ENCODE measurements at regions not wholly inside any gene's neighbourhood (a gene's known extent, or its start where the extent isn't known, plus 50 kb on each side); places are given as distances from the start of the nearest gene placed in this dataset.

GRCh38 chr1:4974981-4975685, 320.7 kb downstream of the AJAP1 start:
- TF ChIP-seq TAF1 (IDR thresholded peaks at IDR 0.05; ENCODE audit: low read depth) (no peak), YY1 (IDR thresholded peaks at IDR 0.05; ENCODE audit: low read depth) (no peak), REST (IDR thresholded peaks at IDR 0.05; ENCODE audit: low read depth) (no peak), EP300 (IDR thresholded peaks at IDR 0.05; ENCODE audit: borderline replicate concordance) (no peak), NFIC (IDR thresholded peaks at IDR 0.05) (no peak), CREB1 (IDR thresholded peaks at IDR 0.05; ENCODE audit: low read depth) (no peak)
- TF ChIP-seq, protein P1, sequence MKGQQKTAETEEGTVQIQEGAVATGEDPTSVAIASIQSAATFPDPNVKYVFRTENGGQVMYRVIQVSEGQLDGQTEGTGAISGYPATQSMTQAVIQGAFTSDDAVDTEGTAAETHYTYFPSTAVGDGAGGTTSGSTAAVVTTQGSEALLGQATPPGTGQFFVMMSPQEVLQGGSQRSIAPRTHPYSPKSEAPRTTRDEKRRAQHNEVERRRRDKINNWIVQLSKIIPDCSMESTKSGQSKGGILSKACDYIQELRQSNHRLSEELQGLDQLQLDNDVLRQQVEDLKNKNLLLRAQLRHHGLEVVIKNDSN (IDR thresholded peaks at IDR 0.05), result no peak

All from Ishikawa (cell line).